Endodermal cell (in vitro differentiated cells): ENCODE measurements at regions not wholly inside any gene's neighbourhood (a gene's known extent, or its start where the extent isn't known, plus 50 kb on each side); places are given as distances from the start of the nearest gene placed in this dataset.
"Not testable (repeated sequence)": the region's sequence is repeated elsewhere in the genome, so short reads cannot be mapped to it uniquely, and the experiment has no call there.

Source experiments
- DNase-seq: peaks from one replicate; pipeline ENCODE4 v3.0.0-alpha.2; 2017
- H3K27ac ChIP-seq: 2 replicates; pipeline ENCODE4 v1.5.1; 2013; ENCODE audit warnings: mild to moderate bottlenecking, low read depth, low read length, moderate library complexity
- H3K27me3 ChIP-seq: 2 replicates; pipeline ENCODE4 v1.6.1; 2013; ENCODE audit warnings: mild to moderate bottlenecking, low read length, moderate library complexity; ENCODE audit not compliant: insufficient read depth, control insufficient read depth, poor library complexity, severe bottlenecking
- H3K36me3 ChIP-seq: 2 replicates; pipeline ENCODE4 v1.7.0; 2013; ENCODE audit warnings: mild to moderate bottlenecking, low read length, moderate library complexity; ENCODE audit not compliant: control insufficient read depth, insufficient read depth
- H3K4me1 ChIP-seq: one replicate; pipeline ENCODE4 v1.7.0; 2013; ENCODE audit warnings: low read length; ENCODE audit not compliant: control insufficient read depth, insufficient read depth
- H3K4me3 ChIP-seq: 2 replicates; pipeline ENCODE4 v1.5.1; 2013; ENCODE audit warnings: mild to moderate bottlenecking, low read length, moderate library complexity
- H3K9ac ChIP-seq: 2 replicates; pipeline ENCODE4 v1.6.1; 2013; ENCODE audit warnings: mild to moderate bottlenecking, low read length, moderate library complexity; ENCODE audit not compliant: poor library complexity, severe bottlenecking; ENCODE audit errors: extremely low read depth
- H3K9me3 ChIP-seq: 2 replicates; pipeline ENCODE4 v1.6.1; 2013; ENCODE audit warnings: mild to moderate bottlenecking, low read length, moderate library complexity; ENCODE audit not compliant: control insufficient read depth
- H3K27ac Mint-ChIP-seq: 2 replicates; pipeline ENCODE4 v1.8.0; 2020; ENCODE audit warnings: mixed read lengths
- H3K27me3 Mint-ChIP-seq: 2 replicates; pipeline ENCODE4 v1.8.0; 2021; ENCODE audit warnings: mild to moderate bottlenecking, mixed read lengths; ENCODE audit not compliant: insufficient read depth
- H3K36me3 Mint-ChIP-seq: 2 replicates; pipeline ENCODE4 v1.8.0; 2020; ENCODE audit warnings: low read depth, mixed read lengths
- H3K4me1 Mint-ChIP-seq: 2 replicates; pipeline ENCODE4 v1.8.0; 2020; ENCODE audit warnings: mixed read lengths
- H3K4me3 Mint-ChIP-seq: 2 replicates; pipeline ENCODE4 v1.8.0; 2020; ENCODE audit warnings: mild to moderate bottlenecking, moderate library complexity, mixed read lengths
- H3K9me3 Mint-ChIP-seq: 2 replicates; pipeline ENCODE4 v1.8.0; 2020; ENCODE audit warnings: mild to moderate bottlenecking, mixed read lengths
- CTCF ChIP-seq: fragments of 200-600 bp; sonication (generic); conservative IDR thresholded peaks from 2 replicates; pipeline ENCODE4 v1.5.0; 2021; ENCODE audit warnings: antibody characterized with exemption, mild to moderate bottlenecking
- WGBS, 2 experiments: methylation state at CpG; one replicate each; pipeline versions ENCODE4 v1.1.5 to v1.1.7; 2013; ENCODE audit warnings: missing lambda C conversion rate in 2 of 2, mixed read lengths in 1 of 2; ENCODE audit not compliant: insufficient coverage in 1 of 2, insufficient read length in 1 of 2; 5-methylcytosine and 5-hydroxymethylcytosine counted together

GRCh38 chr12:114530417-114530816 lies 124.5 kb upstream of the TBX5 start:
- H3K4me3 ChIP-seq, result no peak overlapping the region
- H3K9me3 Mint-ChIP-seq, result no peaks in the 10 kb centered on the region
- H3K36me3 Mint-ChIP-seq, result no peaks in the 10 kb centered on the region

GRCh38 chr12:114529966-114530365 lies 124.0 kb upstream of the TBX5 start:
- no peak overlapping the region for H3K27ac Mint-ChIP-seq
- no peaks in the 10 kb centered on the region for H3K4me1 Mint-ChIP-seq
- 93% methylated on average over 2 of the region's 2 CpGs; no CpG with 5 or more reads in 1 of the 2 experiments for WGBS, 2 experiments
- Histone ChIP-seq H3K27ac (no peak overlapping the region), H3K27me3 (peaks cover 41% of the 10 kb centered on the region), H3K36me3 (no peaks in the 10 kb centered on the region), H3K9ac (no peak overlapping the region), H3K4me3 (no peak overlapping the region), H3K9me3 (no peaks in the 10 kb centered on the region), H3K4me1 (no peaks in the 10 kb centered on the region)
- H3K4me3 Mint-ChIP-seq, result no peak overlapping the region
- no peak for TF ChIP-seq CTCF
- H3K9me3 Mint-ChIP-seq, result no peaks in the 10 kb centered on the region
- H3K36me3 Mint-ChIP-seq, result no peaks in the 10 kb centered on the region
- DNase-seq, result no peak
- H3K27me3 Mint-ChIP-seq, result peaks cover 5% of the 10 kb centered on the region

More at GRCh38 chr12:114530417-114530816, 124.5 kb upstream of the TBX5 start:
- no peaks in the 10 kb centered on the region for H3K36me3 ChIP-seq
- no peak for DNase-seq
- no peak for TF ChIP-seq CTCF
- H3K4me3 Mint-ChIP-seq, result no peak overlapping the region
- WGBS, 2 experiments, result 86 to 92% methylated on average over 7 of the region's 7 CpGs
- H3K9ac ChIP-seq, result no peak overlapping the region
- no peak overlapping the region for H3K27ac ChIP-seq
- peaks cover 5% of the 10 kb centered on the region for H3K27me3 Mint-ChIP-seq
- no peaks in the 10 kb centered on the region for H3K4me1 Mint-ChIP-seq
- H3K9me3 ChIP-seq, result no peaks in the 10 kb centered on the region
- H3K27ac Mint-ChIP-seq, result no peak overlapping the region
- H3K4me1 ChIP-seq, result no peaks in the 10 kb centered on the region
- peaks cover 38% of the 10 kb centered on the region for H3K27me3 ChIP-seq

- Mint-ChIP-seq H3K27me3 (peaks cover 10% of the 10 kb centered on the region), H3K4me1 (no peaks in the 10 kb centered on the region), H3K9me3 (peaks cover 4% of the 10 kb centered on the region), H3K36me3 (no peaks in the 10 kb centered on the region), H3K27ac (no peak overlapping the region), H3K4me3 (no peak overlapping the region)
- Histone ChIP-seq H3K4me3 (no peak overlapping the region), H3K36me3 (no peaks in the 10 kb centered on the region), H3K27me3 (peaks cover 41% of the 10 kb centered on the region), H3K9me3 (no peaks in the 10 kb centered on the region), H3K27ac (no peak overlapping the region), H3K9ac (no peak overlapping the region), H3K4me1 (no peaks in the 10 kb centered on the region)
- DNase-seq, result no peak
- TF ChIP-seq CTCF, result no peak
- 72 to 88% methylated on average over 3 of the region's 3 CpGs for WGBS, 2 experiments
Observed at GRCh38 chr12:114528766-114529165, 122.8 kb upstream of the TBX5 start.

GRCh38 chr12:114521160-114521559 lies 115.2 kb upstream of the TBX5 start:
- H3K27me3 Mint-ChIP-seq, result peaks cover 18% of the 10 kb centered on the region
- H3K4me1 ChIP-seq, H3K27ac ChIP-seq, H3K4me3 Mint-ChIP-seq, DNase-seq, H3K27ac Mint-ChIP-seq, H3K4me3 ChIP-seq, H3K9me3 ChIP-seq, H3K36me3 ChIP-seq, H3K9ac ChIP-seq, H3K4me1 Mint-ChIP-seq, H3K36me3 Mint-ChIP-seq: not testable (repeated sequence)
- H3K9me3 Mint-ChIP-seq, result peaks cover 19% of the 10 kb centered on the region
- 81 to 92% methylated on average over 2 of the region's 2 CpGs for WGBS, 2 experiments
- peaks cover 19% of the 10 kb centered on the region for H3K27me3 ChIP-seq
